K562 (cell line): ENCODE measurements at regions not wholly inside any gene's neighbourhood (a gene's known extent, or its start where the extent isn't known, plus 50 kb on each side); places are given as distances from the start of the nearest gene placed in this dataset.
A peak's percentile ranks its signal among the peaks of the same experiment; 100 is the strongest.

Source experiments
- BRF1 ChIP-seq: IDR thresholded peaks from 3 replicates; pipeline ENCODE4 v1.6.1; 2011; ENCODE audit warnings: borderline replicate concordance, mild to moderate bottlenecking; ENCODE audit not compliant: insufficient read length; ENCODE audit errors: extremely low read depth
- NFYB ChIP-seq: IDR thresholded peaks from 2 replicates; pipeline ENCODE4 v1.6.1; 2011; ENCODE audit warnings: mild to moderate bottlenecking, moderate library complexity; ENCODE audit not compliant: insufficient read length; ENCODE audit errors: extremely low read depth
- RAD21 ChIP-seq, 2 experiments: fragments of 250-450 bp in 1 of 2; fragments of 450-650 bp in 1 of 2; sonication (Bioruptor Pico) in 1 of 2; formaldehyde crosslinking in 1 of 2; IDR thresholded peaks in 1 of 2; conservative IDR thresholded peaks in 1 of 2; 2 replicates each; pipeline versions ENCODE4 v1.4.0 to v1.8.0; 2020 to 2022; ENCODE audit warnings: mild to moderate bottlenecking in 2 of 2, moderate library complexity in 1 of 2
- ZNF280A ChIP-seq: fragments of 450-650 bp; IDR thresholded peaks from 2 replicates; pipeline ENCODE4 v1.6.1; 2018; ENCODE audit warnings: mild to moderate bottlenecking, low read depth; ENCODE audit not compliant: partially characterized antibody
- ZNF668 ChIP-seq: fragments of 250-450 bp; sonication (Bioruptor Pico); IDR thresholded peaks from 2 replicates; pipeline ENCODE4 v1.8.0; 2022; ENCODE audit warnings: mild to moderate bottlenecking, inconsistent platforms
- ZNF740 ChIP-seq, 3 experiments: fragments of 200-800 bp in 1 of 3; sonication (Bioruptor generic) in 1 of 3; sonication (generic) in 1 of 3; formaldehyde crosslinking in 1 of 3; IDR thresholded peaks; 2 replicates each; pipeline versions ENCODE4 v1.6.1 to v1.8.0; 2016 to 2022; ENCODE audit warnings: mild to moderate bottlenecking in 2 of 3, missing compliant biosample characterization in 2 of 3, missing genetic modification characterization in 2 of 3, missing genetic modification reagents in 1 of 3
- TF ChIP-seq, protein P1 (sequence below): sonication (generic); formaldehyde crosslinking; IDR thresholded peaks from 2 replicates; pipeline ENCODE4 v1.9.0; 2022; ENCODE audit warnings: mild to moderate bottlenecking, missing genetic modification reagents
- TF ChIP-seq, protein P2 (sequence below): fragments of 250-450 bp; sonication (Bioruptor Pico); IDR thresholded peaks from 2 replicates; pipeline ENCODE4 v1.4.0; 2020; ENCODE audit warnings: mild to moderate bottlenecking, moderate library complexity, borderline replicate concordance
- TF ChIP-seq, protein P3 (sequence below), 2 experiments: fragments of 450-650 bp; formaldehyde crosslinking in 1 of 2; IDR thresholded peaks; 2 replicates each; pipeline versions ENCODE4 v1.4.0 to v1.6.1; 2014 to 2020; ENCODE audit warnings: mild to moderate bottlenecking in 2 of 2, borderline replicate concordance in 1 of 2, low read depth in 1 of 2

- TF ChIP-seq, protein P1, sequence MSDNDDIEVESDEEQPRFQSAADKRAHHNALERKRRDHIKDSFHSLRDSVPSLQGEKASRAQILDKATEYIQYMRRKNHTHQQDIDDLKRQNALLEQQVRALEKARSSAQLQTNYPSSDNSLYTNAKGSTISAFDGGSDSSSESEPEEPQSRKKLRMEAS (CRISPR knock-in tag), result peak; percentile 91
- TF ChIP-seq, protein P2, sequence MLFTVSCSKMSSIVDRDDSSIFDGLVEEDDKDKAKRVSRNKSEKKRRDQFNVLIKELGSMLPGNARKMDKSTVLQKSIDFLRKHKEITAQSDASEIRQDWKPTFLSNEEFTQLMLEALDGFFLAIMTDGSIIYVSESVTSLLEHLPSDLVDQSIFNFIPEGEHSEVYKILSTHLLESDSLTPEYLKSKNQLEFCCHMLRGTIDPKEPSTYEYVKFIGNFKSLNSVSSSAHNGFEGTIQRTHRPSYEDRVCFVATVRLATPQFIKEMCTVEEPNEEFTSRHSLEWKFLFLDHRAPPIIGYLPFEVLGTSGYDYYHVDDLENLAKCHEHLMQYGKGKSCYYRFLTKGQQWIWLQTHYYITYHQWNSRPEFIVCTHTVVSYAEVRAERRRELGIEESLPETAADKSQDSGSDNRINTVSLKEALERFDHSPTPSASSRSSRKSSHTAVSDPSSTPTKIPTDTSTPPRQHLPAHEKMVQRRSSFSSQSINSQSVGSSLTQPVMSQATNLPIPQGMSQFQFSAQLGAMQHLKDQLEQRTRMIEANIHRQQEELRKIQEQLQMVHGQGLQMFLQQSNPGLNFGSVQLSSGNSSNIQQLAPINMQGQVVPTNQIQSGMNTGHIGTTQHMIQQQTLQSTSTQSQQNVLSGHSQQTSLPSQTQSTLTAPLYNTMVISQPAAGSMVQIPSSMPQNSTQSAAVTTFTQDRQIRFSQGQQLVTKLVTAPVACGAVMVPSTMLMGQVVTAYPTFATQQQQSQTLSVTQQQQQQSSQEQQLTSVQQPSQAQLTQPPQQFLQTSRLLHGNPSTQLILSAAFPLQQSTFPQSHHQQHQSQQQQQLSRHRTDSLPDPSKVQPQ (CRISPR knock-in tag), result no peak
- no peak for TF ChIP-seq ZNF668 (CRISPR knock-in tag)
- TF ChIP-seq NFYB, result no peak
- TF ChIP-seq, protein P3, sequence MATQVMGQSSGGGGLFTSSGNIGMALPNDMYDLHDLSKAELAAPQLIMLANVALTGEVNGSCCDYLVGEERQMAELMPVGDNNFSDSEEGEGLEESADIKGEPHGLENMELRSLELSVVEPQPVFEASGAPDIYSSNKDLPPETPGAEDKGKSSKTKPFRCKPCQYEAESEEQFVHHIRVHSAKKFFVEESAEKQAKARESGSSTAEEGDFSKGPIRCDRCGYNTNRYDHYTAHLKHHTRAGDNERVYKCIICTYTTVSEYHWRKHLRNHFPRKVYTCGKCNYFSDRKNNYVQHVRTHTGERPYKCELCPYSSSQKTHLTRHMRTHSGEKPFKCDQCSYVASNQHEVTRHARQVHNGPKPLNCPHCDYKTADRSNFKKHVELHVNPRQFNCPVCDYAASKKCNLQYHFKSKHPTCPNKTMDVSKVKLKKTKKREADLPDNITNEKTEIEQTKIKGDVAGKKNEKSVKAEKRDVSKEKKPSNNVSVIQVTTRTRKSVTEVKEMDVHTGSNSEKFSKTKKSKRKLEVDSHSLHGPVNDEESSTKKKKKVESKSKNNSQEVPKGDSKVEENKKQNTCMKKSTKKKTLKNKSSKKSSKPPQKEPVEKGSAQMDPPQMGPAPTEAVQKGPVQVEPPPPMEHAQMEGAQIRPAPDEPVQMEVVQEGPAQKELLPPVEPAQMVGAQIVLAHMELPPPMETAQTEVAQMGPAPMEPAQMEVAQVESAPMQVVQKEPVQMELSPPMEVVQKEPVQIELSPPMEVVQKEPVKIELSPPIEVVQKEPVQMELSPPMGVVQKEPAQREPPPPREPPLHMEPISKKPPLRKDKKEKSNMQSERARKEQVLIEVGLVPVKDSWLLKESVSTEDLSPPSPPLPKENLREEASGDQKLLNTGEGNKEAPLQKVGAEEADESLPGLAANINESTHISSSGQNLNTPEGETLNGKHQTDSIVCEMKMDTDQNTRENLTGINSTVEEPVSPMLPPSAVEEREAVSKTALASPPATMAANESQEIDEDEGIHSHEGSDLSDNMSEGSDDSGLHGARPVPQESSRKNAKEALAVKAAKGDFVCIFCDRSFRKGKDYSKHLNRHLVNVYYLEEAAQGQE (IDR thresholded peaks at IDR 0.05; ENCODE audit: borderline replicate concordance), result 0 out of 2 replicates have a peak, but pooled peaks have one; percentile 13
- TF ChIP-seq, protein P3 (CRISPR knock-in tag; IDR thresholded peaks at IDR 0.05; ENCODE audit: low read depth), result no peak
- TF ChIP-seq RAD21 (CRISPR knock-in tag; conservative IDR thresholded peaks at IDR 0.05 in 1 of 2, IDR thresholded peaks at IDR 0.05 in 1 of 2), result no peak
- no peak for TF ChIP-seq BRF1
- peak; percentile 51; the same call in 1 of the 2 replicates for TF ChIP-seq ZNF740 (CRISPR knock-in tag; IDR thresholded peaks at IDR 0.05)
- no peak for TF ChIP-seq ZNF740 (tag; IDR thresholded peaks at IDR 0.05)
- no peak for TF ChIP-seq ZNF280A
These were observed 61.0 kb upstream of the ANKRD28 start (continued) for GRCh38 chr3:15858547-15859506.
